Uterus (tissue), 3 donors: ENCODE measurements at regions not wholly inside any gene's neighbourhood (a gene's known extent, or its start where the extent isn't known, plus 50 kb on each side); places are given as distances from the start of the nearest gene placed in this dataset.

Experiments used
- DNase-seq, 2 donors: peaks; one replicate each; pipeline ENCODE4 v3.0.0-alpha.2; 2019 to 2020
- H3K27ac ChIP-seq, 2 donors: fragments of 200-600 bp; sonication (generic); 1 replicate in 1 of 2; 2 replicates in 1 of 2; pipeline ENCODE4 v1.5.1; 2016 to 2018
- H3K27me3 ChIP-seq, 2 donors: fragments of 200-600 bp; sonication (generic); one replicate each; pipeline ENCODE4 v1.5.1; 2018 to 2019; ENCODE audit warnings: control low read depth in 1 of 2
- H3K36me3 ChIP-seq, 2 donors: fragments of 200-600 bp; sonication (generic); one replicate each; pipeline ENCODE4 v1.5.1; 2019; ENCODE audit warnings: control low read depth in 1 of 2
- H3K4me1 ChIP-seq, 2 donors: fragments of 200-600 bp; sonication (generic); one replicate each; pipeline ENCODE4 v1.5.1; 2018 to 2019; ENCODE audit warnings: control low read depth in 1 of 2
- H3K4me3 ChIP-seq, 2 donors: fragments of 200-600 bp; sonication (generic); 1 replicate in 1 of 2; 2 replicates in 1 of 2; pipeline ENCODE4 v1.5.1; 2018 to 2019; ENCODE audit warnings: mild to moderate bottlenecking in 1 of 2
- H3K9me3 ChIP-seq, 2 donors: fragments of 200-600 bp; sonication (generic); one replicate each; pipeline ENCODE4 v1.5.1; 2019; ENCODE audit warnings: control low read depth in 1 of 2
- POLR2A ChIP-seq, 2 donors: fragments of 450-650 bp; IDR thresholded peaks; one replicate each; pipeline ENCODE4 v1.6.1; 2016; ENCODE audit warnings: antibody characterized with exemption in 2 of 2, mild to moderate bottlenecking in 1 of 2, moderate library complexity in 1 of 2
- intact Hi-C: fragments of 100-400 bp; cut with DNase I; formaldehyde crosslinking; loops from one replicate; pipeline ENCODE4 v1.15.1; 2023; ENCODE audit warnings: low total_unique reads
- TF ChIP-seq, protein P1 (sequence below), 4 experiments: fragments of 200-600 bp in 2 of 4; fragments of 450-650 bp in 2 of 4; sonication (generic) in 2 of 4; IDR thresholded peaks; one replicate each; pipeline ENCODE4 v1.5.1; 2016 to 2019; ENCODE audit warnings: antibody characterized with exemption in 4 of 4, mild to moderate bottlenecking in 2 of 4, moderate library complexity in 1 of 4
- donor health status: DM: yes; HTN: yes; CAD: no.

DNA sequence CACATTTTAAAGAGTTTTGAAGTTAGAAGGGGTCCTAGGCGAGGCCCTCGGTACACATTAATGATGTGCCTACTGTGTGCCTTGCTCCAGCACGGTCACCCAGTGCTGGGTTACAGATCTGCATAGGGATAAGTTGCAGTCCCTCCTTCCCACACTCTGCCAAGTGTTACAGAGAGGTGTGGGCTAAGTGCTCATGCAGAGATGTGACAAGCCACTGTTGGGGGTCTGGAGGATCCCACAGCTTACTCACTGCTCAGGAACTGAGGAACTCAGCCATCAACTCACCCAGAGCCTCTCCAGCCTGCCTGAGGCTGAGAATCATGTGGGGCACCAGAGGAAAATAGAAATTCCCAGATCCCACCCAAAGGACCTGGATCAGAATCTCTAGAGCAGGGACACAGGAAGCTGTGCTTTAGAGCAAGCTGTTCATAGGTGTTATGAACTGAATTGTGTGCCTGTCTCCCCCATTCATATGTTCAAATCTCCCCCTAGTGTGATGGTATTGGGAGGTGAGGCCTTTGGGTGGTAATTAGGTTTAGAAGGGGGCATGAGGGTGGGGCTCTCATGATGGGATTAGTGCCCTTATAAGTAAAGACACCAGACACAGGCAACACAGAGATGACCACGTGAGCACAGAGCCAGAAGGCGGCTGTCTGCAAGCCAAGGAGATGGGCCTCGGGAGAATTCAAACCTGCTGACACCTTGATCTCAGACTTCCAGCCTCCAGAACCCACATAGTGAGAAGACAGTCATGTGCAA lies 164.1 kb downstream of the HSD17B3 start:
- no peak overlapping the region for H3K27ac ChIP-seq
- DNase-seq = no peak
- intact Hi-C loops = no loop called here

DNA sequence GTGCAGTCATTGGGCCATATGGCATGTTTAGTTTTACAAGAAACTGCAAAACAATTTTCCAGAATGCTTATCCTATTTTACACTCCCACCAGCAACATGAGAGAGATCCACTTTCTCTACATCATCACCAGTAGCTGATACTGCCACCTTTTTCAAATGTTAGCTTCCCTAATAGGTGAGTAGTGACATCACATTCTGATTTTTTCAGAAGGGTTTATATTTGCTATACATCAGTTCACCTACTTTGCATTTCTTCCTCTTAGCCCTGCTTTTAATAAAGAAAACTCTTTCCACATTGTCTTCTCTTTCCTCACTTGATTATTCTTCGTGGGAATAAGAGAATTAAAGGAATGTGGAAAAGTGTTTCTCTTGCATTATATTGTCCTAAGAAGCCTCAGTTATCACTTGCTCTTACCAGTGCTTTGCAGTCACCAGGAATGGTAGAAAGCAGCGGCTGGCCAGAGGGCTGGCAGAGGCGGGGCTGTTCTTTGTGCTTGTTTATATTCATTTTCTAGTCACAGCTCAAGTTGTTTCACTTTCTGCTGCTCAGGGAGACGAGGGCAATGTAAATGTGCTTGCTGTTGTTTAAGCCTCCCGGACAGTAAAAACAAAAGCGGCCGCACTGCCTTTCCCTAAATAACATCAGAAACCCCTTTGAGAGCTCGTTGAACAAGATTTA lies 164.8 kb downstream of the HSD17B3 start:
- Histone ChIP-seq H3K4me3 (no peak overlapping the region), H3K36me3 (no peaks in the 10 kb centered on the region), H3K9me3 (no peaks in the 10 kb centered on the region), H3K4me1 (peaks cover 0 to 6% of the 10 kb centered on the region in 2 donors), H3K27ac (no peak overlapping the region), H3K27me3 (no peaks in the 10 kb centered on the region)
- TF ChIP-seq, protein P1, sequence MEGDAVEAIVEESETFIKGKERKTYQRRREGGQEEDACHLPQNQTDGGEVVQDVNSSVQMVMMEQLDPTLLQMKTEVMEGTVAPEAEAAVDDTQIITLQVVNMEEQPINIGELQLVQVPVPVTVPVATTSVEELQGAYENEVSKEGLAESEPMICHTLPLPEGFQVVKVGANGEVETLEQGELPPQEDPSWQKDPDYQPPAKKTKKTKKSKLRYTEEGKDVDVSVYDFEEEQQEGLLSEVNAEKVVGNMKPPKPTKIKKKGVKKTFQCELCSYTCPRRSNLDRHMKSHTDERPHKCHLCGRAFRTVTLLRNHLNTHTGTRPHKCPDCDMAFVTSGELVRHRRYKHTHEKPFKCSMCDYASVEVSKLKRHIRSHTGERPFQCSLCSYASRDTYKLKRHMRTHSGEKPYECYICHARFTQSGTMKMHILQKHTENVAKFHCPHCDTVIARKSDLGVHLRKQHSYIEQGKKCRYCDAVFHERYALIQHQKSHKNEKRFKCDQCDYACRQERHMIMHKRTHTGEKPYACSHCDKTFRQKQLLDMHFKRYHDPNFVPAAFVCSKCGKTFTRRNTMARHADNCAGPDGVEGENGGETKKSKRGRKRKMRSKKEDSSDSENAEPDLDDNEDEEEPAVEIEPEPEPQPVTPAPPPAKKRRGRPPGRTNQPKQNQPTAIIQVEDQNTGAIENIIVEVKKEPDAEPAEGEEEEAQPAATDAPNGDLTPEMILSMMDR (IDR thresholded peaks at IDR 0.05) = no peak
- TF ChIP-seq POLR2A (IDR thresholded peaks at IDR 0.05) = no peak
- intact Hi-C loops = no loop called here
- DNase-seq = no peak

More for the DNA sequence above, 164.1 kb downstream of the HSD17B3 start:
- H3K9me3 ChIP-seq = no peaks in the 10 kb centered on the region
- no peaks in the 10 kb centered on the region for H3K27me3 ChIP-seq
- TF ChIP-seq, protein P1 (IDR thresholded peaks at IDR 0.05) = no peak
- TF ChIP-seq POLR2A (IDR thresholded peaks at IDR 0.05) = no peak
- H3K36me3 ChIP-seq = no peaks in the 10 kb centered on the region
- H3K4me3 ChIP-seq = no peak overlapping the region
- H3K4me1 ChIP-seq = peaks cover 0 to 6% of the 10 kb centered on the region in 2 donors

DNA sequence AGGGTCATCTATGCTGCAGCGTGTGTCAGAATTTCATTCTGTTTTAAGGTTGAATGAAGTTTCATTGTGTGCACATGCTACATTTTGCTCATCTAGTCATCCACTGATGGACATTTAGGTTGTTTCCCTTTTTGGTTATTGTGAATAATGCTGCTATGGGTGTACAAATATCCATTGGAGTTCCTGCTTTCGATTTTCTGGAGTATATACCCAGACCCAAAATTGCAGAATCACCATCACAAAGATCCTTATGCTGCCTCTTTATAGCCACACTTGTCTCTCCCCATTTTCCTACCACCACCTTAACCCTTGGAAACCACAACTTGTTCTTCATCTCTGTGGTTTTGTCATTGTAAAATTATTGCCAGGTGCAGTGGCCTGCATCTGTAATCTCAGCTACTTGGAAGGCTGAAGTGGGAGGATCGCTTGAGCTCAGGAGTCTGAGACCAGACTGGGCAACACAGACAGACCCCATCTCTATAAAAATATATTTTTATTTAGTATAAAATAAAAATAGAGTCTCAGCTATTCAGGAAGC lies 166.2 kb downstream of the HSD17B3 start:
- H3K27ac ChIP-seq = no peak overlapping the region
- peaks cover 0 to 4% of the 10 kb centered on the region in 2 donors for H3K4me1 ChIP-seq

DNA sequence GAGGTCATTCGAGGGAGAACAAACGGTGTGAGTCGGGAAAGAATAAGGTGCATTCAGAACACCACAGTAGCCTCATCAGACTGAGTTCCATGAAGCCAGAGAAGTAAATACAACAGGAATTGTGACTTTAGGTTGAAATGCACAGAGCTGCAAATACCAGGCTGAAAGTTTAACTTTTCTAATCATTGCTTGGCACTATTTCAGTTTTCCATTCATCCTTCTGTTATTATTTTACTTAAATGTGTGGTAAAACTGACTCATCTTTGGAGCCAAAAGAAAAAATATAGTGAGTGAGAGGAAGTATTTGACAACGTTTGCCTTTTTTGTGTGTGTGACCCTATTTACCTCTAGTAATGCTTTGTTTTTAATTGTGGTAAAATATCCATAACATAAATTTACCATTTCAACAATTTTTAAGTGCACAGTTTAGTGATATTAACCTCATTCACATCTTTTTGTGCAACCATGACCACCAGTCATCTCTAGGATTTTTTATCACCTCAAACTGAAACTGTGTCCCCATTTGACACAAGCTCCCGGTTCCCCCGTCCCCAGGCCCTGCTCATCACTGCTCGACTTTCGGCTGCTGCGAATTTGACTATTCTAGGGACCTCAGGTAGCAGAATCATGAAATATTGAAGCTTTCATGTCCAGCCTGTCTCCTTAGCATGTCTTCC lies 166.8 kb downstream of the HSD17B3 start:
- no peak for DNase-seq
- no peaks in the 10 kb centered on the region for H3K4me1 ChIP-seq
- intact Hi-C loops = no loop called here
- no peaks in the 10 kb centered on the region for H3K27me3 ChIP-seq
- no peak overlapping the region for H3K4me3 ChIP-seq
- H3K9me3 ChIP-seq = no peaks in the 10 kb centered on the region
- H3K27ac ChIP-seq = no peak overlapping the region
- no peaks in the 10 kb centered on the region for H3K36me3 ChIP-seq
- no peak for TF ChIP-seq POLR2A (IDR thresholded peaks at IDR 0.05)
- TF ChIP-seq, protein P1 (IDR thresholded peaks at IDR 0.05) = no peak

More for the DNA sequence above, 166.2 kb downstream of the HSD17B3 start:
- no peaks in the 10 kb centered on the region for H3K27me3 ChIP-seq
- DNase-seq = no peak
- H3K36me3 ChIP-seq = no peaks in the 10 kb centered on the region
- no peak overlapping the region for H3K4me3 ChIP-seq
- TF ChIP-seq, protein P1 (IDR thresholded peaks at IDR 0.05) = no peak
- no peak for TF ChIP-seq POLR2A (IDR thresholded peaks at IDR 0.05)
- no peaks in the 10 kb centered on the region for H3K9me3 ChIP-seq
- intact Hi-C loops = no loop called here
